GM12878 (cell line): ENCODE measurements at regions not wholly inside any gene's neighbourhood (a gene's known extent, or its start where the extent isn't known, plus 50 kb on each side); places are given as distances from the start of the nearest gene placed in this dataset.

Source experiments
- BACH1 ChIP-seq: fragments of 450-650 bp; IDR thresholded peaks from 2 replicates; pipeline ENCODE4 v1.6.1; 2017; ENCODE audit warnings: mild to moderate bottlenecking, borderline replicate concordance
- CTCF ChIP-seq, 3 experiments: IDR thresholded peaks in 2 of 3; conservative IDR thresholded peaks in 1 of 3; 2 replicates each; pipeline ENCODE4 v1.5.1; 2011; ENCODE audit warnings: low read depth in 3 of 3, low read length in 3 of 3, mild to moderate bottlenecking in 3 of 3, control low read depth in 2 of 3, moderate library complexity in 2 of 3, inconsistent platforms in 1 of 3, mixed read lengths in 1 of 3; ENCODE audit not compliant: control insufficient read depth in 2 of 3, insufficient read depth in 1 of 3; ENCODE audit errors: extremely low read depth in 1 of 3
- EZH2 ChIP-seq: IDR thresholded peaks from 2 replicates; pipeline ENCODE4 v1.6.1; 2012; ENCODE audit warnings: low read depth, mild to moderate bottlenecking, control low read depth, inconsistent platforms, low read length, borderline replicate concordance; ENCODE audit not compliant: control insufficient read depth
- KDM1A ChIP-seq: fragments of 200-600 bp; sonication (generic); IDR thresholded peaks from 2 replicates; pipeline ENCODE4 v1.6.1; 2016; ENCODE audit warnings: borderline replicate concordance
- MAX ChIP-seq: IDR thresholded peaks from 2 replicates; pipeline ENCODE4 v1.6.1; 2012; ENCODE audit warnings: low read depth, low read length, improper control_type of control experiment
- NFYB ChIP-seq: IDR thresholded peaks from 2 replicates; pipeline ENCODE4 v1.6.1; 2011; ENCODE audit warnings: low read depth, mild to moderate bottlenecking, low read length, improper control_type of control experiment, moderate library complexity; ENCODE audit not compliant: insufficient read depth
- PKNOX1 ChIP-seq: fragments of 450-650 bp; IDR thresholded peaks from 2 replicates; pipeline ENCODE4 v1.6.1; 2016; ENCODE audit warnings: mild to moderate bottlenecking
- RAD21 ChIP-seq: IDR thresholded peaks from 2 replicates; pipeline ENCODE4 v1.6.1; 2011; ENCODE audit warnings: mild to moderate bottlenecking, low read depth, low read length, moderate library complexity; ENCODE audit not compliant: insufficient read depth
- RELA ChIP-seq: fragments of 450-650 bp; IDR thresholded peaks from 2 replicates; pipeline ENCODE4 v1.8.0; 2014; ENCODE audit warnings: borderline replicate concordance; ENCODE audit not compliant: partially characterized antibody
- SMC3 ChIP-seq: IDR thresholded peaks from 2 replicates; pipeline ENCODE4 v1.6.1; 2011; ENCODE audit warnings: low read length, improper control_type of control experiment, borderline replicate concordance
- TAF1 ChIP-seq: IDR thresholded peaks from 2 replicates; pipeline ENCODE4 v1.6.1; 2011; ENCODE audit warnings: mild to moderate bottlenecking, low read depth, low read length, borderline replicate concordance
- USF1 ChIP-seq: IDR thresholded peaks from 2 replicates; pipeline ENCODE4 v1.6.1; 2011; ENCODE audit warnings: borderline replicate concordance, low read depth, mild to moderate bottlenecking, moderate library complexity, mixed read lengths, low read length; ENCODE audit not compliant: insufficient read depth; ENCODE audit errors: extremely low read length
- ZBTB4 ChIP-seq: fragments of 450-650 bp; formaldehyde crosslinking; IDR thresholded peaks from 2 replicates; pipeline ENCODE4 v1.4.0; 2022; ENCODE audit warnings: mild to moderate bottlenecking, moderate library complexity
- ZNF274 ChIP-seq: IDR thresholded peaks from one replicate; pipeline ENCODE4 v1.8.0; 2011; ENCODE audit not compliant: insufficient read length, insufficient read depth

GRCh38 chr2:199144546-199144945, 313.2 kb downstream of the SATB2 start:
- TF ChIP-seq KDM1A = no peak
- no peak for TF ChIP-seq RELA
- no peak for TF ChIP-seq ZNF274
- no peak for TF ChIP-seq PKNOX1
- no peak for TF ChIP-seq ZBTB4
- no peak for TF ChIP-seq TAF1
- TF ChIP-seq CTCF (IDR thresholded peaks at IDR 0.05 in 2 of 3, conservative IDR thresholded peaks at IDR 0.05 in 1 of 3; ENCODE audit: control insufficient read depth in 2 of 3, extremely low read depth in 1 of 3, insufficient read depth in 1 of 3, low read depth in 3 of 3, low read length in 3 of 3) = no peak
- no peak for TF ChIP-seq NFYB
- TF ChIP-seq MAX = no peak
- TF ChIP-seq USF1 = no peak
- no peak for TF ChIP-seq RAD21
- no peak for TF ChIP-seq SMC3
- no peak for TF ChIP-seq EZH2
- TF ChIP-seq BACH1 = no peak
